Neuron (in vitro differentiated cells): ENCODE measurements at regions not wholly inside any gene's neighbourhood (a gene's known extent, or its start where the extent isn't known, plus 50 kb on each side); places are given as distances from the start of the nearest gene placed in this dataset.
"Not testable (repeated sequence)": the region's sequence is repeated elsewhere in the genome, so short reads cannot be mapped to it uniquely, and the experiment has no call there.

Experiments
- H2AFZ ChIP-seq: one replicate; pipeline ENCODE4 v1.6.1; 2013; ENCODE audit warnings: low read depth, mild to moderate bottlenecking, inconsistent platforms, low read length, moderate library complexity
- H3K27me3 ChIP-seq: one replicate; pipeline ENCODE4 v1.6.1; 2013; ENCODE audit warnings: low read length; ENCODE audit not compliant: insufficient read depth
- H3K36me3 ChIP-seq: one replicate; pipeline ENCODE4 v1.6.1; 2013; ENCODE audit warnings: low read length; ENCODE audit not compliant: insufficient read depth
- H3K4me1 ChIP-seq: one replicate; pipeline ENCODE4 v1.6.1; 2013; ENCODE audit warnings: low read length; ENCODE audit not compliant: insufficient read depth
- H3K4me3 ChIP-seq: 2 replicates; pipeline ENCODE4 v1.5.1; 2013; ENCODE audit warnings: mild to moderate bottlenecking, low read length, moderate library complexity
- H3K9me3 ChIP-seq: one replicate; pipeline ENCODE4 v1.6.1; 2013; ENCODE audit warnings: low read length

- Histone ChIP-seq H3K4me1 (peaks cover 13% of the 10 kb centered on the region), H3K9me3 (no peaks in the 10 kb centered on the region), H3K27me3 (no peaks in the 10 kb centered on the region), H2AFZ (no peak overlapping the region), H3K36me3 (no peaks in the 10 kb centered on the region), H3K4me3 (no peak overlapping the region)
Measured at GRCh38 chr12:105502426-105502930, 172.0 kb downstream of the C12orf75 start.

GRCh38 chr12:105503619-105504018 lies 173.1 kb downstream of the C12orf75 start:
- Histone ChIP-seq H3K27me3 (no peaks in the 10 kb centered on the region), H2AFZ (no peak overlapping the region), H3K9me3 (no peaks in the 10 kb centered on the region), H3K4me3 (no peak overlapping the region), H3K4me1 (peaks cover 21% of the 10 kb centered on the region), H3K36me3 (no peaks in the 10 kb centered on the region)

GRCh38 chr12:105504286-105504685 lies 173.8 kb downstream of the C12orf75 start:
- no peaks in the 10 kb centered on the region for H3K27me3 ChIP-seq
- no peaks in the 10 kb centered on the region for H3K9me3 ChIP-seq
- no peak overlapping the region for H3K4me3 ChIP-seq
- H2AFZ ChIP-seq, result no peak overlapping the region
- no peaks in the 10 kb centered on the region for H3K36me3 ChIP-seq
- peaks cover 21% of the 10 kb centered on the region for H3K4me1 ChIP-seq

- Histone ChIP-seq H3K4me3 (no peak overlapping the region), H3K27me3 (no peaks in the 10 kb centered on the region), H2AFZ (no peak overlapping the region), H3K4me1 (peaks cover 21% of the 10 kb centered on the region), H3K36me3 (no peaks in the 10 kb centered on the region), H3K9me3 (peaks cover 3% of the 10 kb centered on the region)
Measured at GRCh38 chr12:105506678-105507310, 176.3 kb downstream of the C12orf75 start.

- peaks cover 21% of the 10 kb centered on the region for H3K4me1 ChIP-seq
- H3K36me3 ChIP-seq, result no peaks in the 10 kb centered on the region
- H3K27me3 ChIP-seq, result no peaks in the 10 kb centered on the region
- no peak overlapping the region for H2AFZ ChIP-seq
- peaks cover 3% of the 10 kb centered on the region for H3K9me3 ChIP-seq
- H3K4me3 ChIP-seq, result no peak overlapping the region
Measured at GRCh38 chr12:105507311-105508038, 177.0 kb downstream of the C12orf75 start.

- no peak overlapping the region for H2AFZ ChIP-seq
- H3K4me1 ChIP-seq, result peaks cover 21% of the 10 kb centered on the region
- H3K36me3 ChIP-seq, result no peaks in the 10 kb centered on the region
- H3K27me3 ChIP-seq, result no peaks in the 10 kb centered on the region
- peaks cover 3% of the 10 kb centered on the region for H3K9me3 ChIP-seq
- no peak overlapping the region for H3K4me3 ChIP-seq
Measured at GRCh38 chr12:105508096-105508495, 177.6 kb downstream of the C12orf75 start.

GRCh38 chr12:105510526-105510925 lies 180.0 kb downstream of the C12orf75 start:
- H3K36me3 ChIP-seq, result no peaks in the 10 kb centered on the region
- no peaks in the 10 kb centered on the region for H3K27me3 ChIP-seq
- no peak overlapping the region for H3K4me3 ChIP-seq

GRCh38 chr12:105512861-105513260 lies 182.4 kb downstream of the C12orf75 start:
- not testable (repeated sequence) for H3K4me3 ChIP-seq, H3K4me1 ChIP-seq, H3K27me3 ChIP-seq, H2AFZ ChIP-seq, H3K36me3 ChIP-seq, H3K9me3 ChIP-seq

More at GRCh38 chr12:105510526-105510925, 180.0 kb downstream of the C12orf75 start:
- H3K9me3 ChIP-seq, result peaks cover 3% of the 10 kb centered on the region
- H3K4me1 ChIP-seq, result peaks cover 21% of the 10 kb centered on the region
- no peak overlapping the region for H2AFZ ChIP-seq

- H3K27me3 ChIP-seq, result no peaks in the 10 kb centered on the region
- peaks cover 2% of the 10 kb centered on the region for H3K9me3 ChIP-seq
- H2AFZ ChIP-seq, result no peak overlapping the region
- no peak overlapping the region for H3K4me3 ChIP-seq
- peaks cover 14% of the 10 kb centered on the region for H3K4me1 ChIP-seq
- no peaks in the 10 kb centered on the region for H3K36me3 ChIP-seq
Measured at GRCh38 chr12:105522166-105522825, 191.8 kb downstream of the C12orf75 start.

GRCh38 chr12:105523164-105524057 lies 192.9 kb downstream of the C12orf75 start:
- Histone ChIP-seq H3K27me3 (no peaks in the 10 kb centered on the region), H3K4me1 (peaks cover 14% of the 10 kb centered on the region), H3K4me3 (no peak overlapping the region), H3K36me3 (no peaks in the 10 kb centered on the region), H2AFZ (no peak overlapping the region), H3K9me3 (peaks cover 2% of the 10 kb centered on the region)

GRCh38 chr12:105524961-105525360 lies 194.5 kb downstream of the C12orf75 start:
- Histone ChIP-seq H3K36me3 (no peaks in the 10 kb centered on the region), H3K4me1 (peaks cover 14% of the 10 kb centered on the region), H2AFZ (no peak overlapping the region), H3K27me3 (no peaks in the 10 kb centered on the region), H3K9me3 (peaks cover 2% of the 10 kb centered on the region), H3K4me3 (no peak overlapping the region)

- H3K9me3 ChIP-seq, result peaks cover 9% of the 10 kb centered on the region
- H2AFZ ChIP-seq, result no peak overlapping the region
- H3K4me1 ChIP-seq, result peaks cover 8% of the 10 kb centered on the region
- no peaks in the 10 kb centered on the region for H3K36me3 ChIP-seq
- H3K27me3 ChIP-seq, result peaks cover 3% of the 10 kb centered on the region
- no peak overlapping the region for H3K4me3 ChIP-seq
Measured at GRCh38 chr12:105534068-105534467, 203.6 kb downstream of the C12orf75 start.
